Thoracic aorta (tissue), 2 donors: ENCODE measurements at regions not wholly inside any gene's neighbourhood (a gene's known extent, or its start where the extent isn't known, plus 50 kb on each side); places are given as distances from the start of the nearest gene placed in this dataset.

Experiments
- ATAC-seq: fragments of 150-250 bp; one replicate; pipeline ENCODE4 v1.8.0; 2017; ENCODE audit warnings: low read depth; ENCODE audit not compliant: insufficient number of reproducible peaks, low FRiP score
- DNase-seq: peaks from one replicate; pipeline ENCODE4 v3.0.0-alpha.2; 2020; ENCODE audit warnings: low spot score
- H3K27ac ChIP-seq, 2 donors: fragments of 200-600 bp; sonication (generic); 1 replicate in 1 of 2; 2 replicates in 1 of 2; pipeline ENCODE4 v1.5.1; 2016; ENCODE audit warnings: mild to moderate bottlenecking in 2 of 2, moderate library complexity in 2 of 2
- H3K27me3 ChIP-seq: fragments of 200-600 bp; sonication (generic); replicated peaks from 2 replicates; pipeline ENCODE4 v1.6.0; 2016; ENCODE audit warnings: mild to moderate bottlenecking; ENCODE audit not compliant: insufficient read depth
- H3K36me3 ChIP-seq: fragments of 200-600 bp; sonication (generic); one replicate; pipeline ENCODE4 v1.5.1; 2016
- H3K4me1 ChIP-seq, 2 donors: fragments of 200-600 bp; sonication (generic); 1 replicate in 1 of 2; 2 replicates in 1 of 2; pipeline versions ENCODE4 v1.5.1 to v1.6.0; 2016; ENCODE audit warnings: low read depth in 2 of 2, mild to moderate bottlenecking in 1 of 2; ENCODE audit not compliant: control insufficient read depth in 1 of 2
- H3K4me3 ChIP-seq: fragments of 200-600 bp; sonication (generic); 2 replicates; pipeline ENCODE4 v1.5.1; 2016; ENCODE audit warnings: mild to moderate bottlenecking
- H3K9me3 ChIP-seq: fragments of 200-600 bp; sonication (generic); 2 replicates; pipeline ENCODE4 v1.5.1; 2016
- CTCF ChIP-seq: fragments of 200-600 bp; sonication (generic); IDR thresholded peaks from one replicate; pipeline ENCODE4 v1.5.1; 2019; ENCODE audit warnings: antibody characterized with exemption

- Histone ChIP-seq H3K27ac (no peak overlapping the region), H3K4me3 (no peak overlapping the region), H3K4me1 (no peaks in the 10 kb centered on the region), H3K9me3 (no peaks in the 10 kb centered on the region), H3K36me3 (no peaks in the 10 kb centered on the region), H3K27me3 (no peaks in the 10 kb centered on the region)
- no peak for TF ChIP-seq CTCF
- no peak for ATAC-seq
- no peak for DNase-seq
Observed at GRCh38 chr1:30334767-30335166, 388.6 kb downstream of the MATN1 start.

- no peak overlapping the region for H3K27ac ChIP-seq
- no peak for TF ChIP-seq CTCF
- no peaks in the 10 kb centered on the region for H3K27me3 ChIP-seq
- H3K36me3 ChIP-seq, result no peaks in the 10 kb centered on the region
- no peak overlapping the region for H3K4me3 ChIP-seq
- ATAC-seq (no peak), DNase-seq (no peak)
- no peaks in the 10 kb centered on the region for H3K9me3 ChIP-seq
- H3K4me1 ChIP-seq, result no peaks in the 10 kb centered on the region
Observed at GRCh38 chr1:30332116-30333094, 391.0 kb downstream of the MATN1 start.

GRCh38 chr1:30331415-30332065 lies 391.8 kb downstream of the MATN1 start:
- H3K27me3 ChIP-seq, result no peaks in the 10 kb centered on the region
- H3K9me3 ChIP-seq, result no peaks in the 10 kb centered on the region
- TF ChIP-seq CTCF, result no peak
- H3K36me3 ChIP-seq, result no peaks in the 10 kb centered on the region
- ATAC-seq, result no peak
- H3K4me1 ChIP-seq, result no peaks in the 10 kb centered on the region
- H3K4me3 ChIP-seq, result no peak overlapping the region
- no peak for DNase-seq
- H3K27ac ChIP-seq, result no peak overlapping the region

GRCh38 chr1:30330644-30331043 lies 392.7 kb downstream of the MATN1 start:
- TF ChIP-seq CTCF, result no peak
- no peak overlapping the region for H3K4me3 ChIP-seq
- no peak for DNase-seq

GRCh38 chr1:30329802-30330557 lies 393.4 kb downstream of the MATN1 start:
- Histone ChIP-seq H3K27ac (no peak overlapping the region), H3K9me3 (no peaks in the 10 kb centered on the region), H3K36me3 (no peaks in the 10 kb centered on the region), H3K4me3 (no peak overlapping the region), H3K4me1 (no peaks in the 10 kb centered on the region), H3K27me3 (no peaks in the 10 kb centered on the region)
- no peak for DNase-seq
- TF ChIP-seq CTCF, result no peak
- ATAC-seq, result no peak

More at GRCh38 chr1:30330644-30331043, 392.7 kb downstream of the MATN1 start:
- H3K36me3 ChIP-seq, result no peaks in the 10 kb centered on the region
- no peaks in the 10 kb centered on the region for H3K4me1 ChIP-seq
- no peaks in the 10 kb centered on the region for H3K9me3 ChIP-seq
- no peak overlapping the region for H3K27ac ChIP-seq
- no peaks in the 10 kb centered on the region for H3K27me3 ChIP-seq
- no peak for ATAC-seq
